NCI-H1048 (cell line): ENCODE measurements at regions not wholly inside any gene's neighbourhood (a gene's known extent, or its start where the extent isn't known, plus 50 kb on each side); places are given as distances from the start of the nearest gene placed in this dataset.
"Not testable (repeated sequence)": the region's sequence is repeated elsewhere in the genome, so short reads cannot be mapped to it uniquely, and the experiment has no call there.

Experiments used
- DNase-seq: peaks from one replicate; lab custom pipeline; 2025; lab: John Stamatoyannopoulos, UW

GRCh38 chr21:28069450-28069923 is 923.2 kb downstream of the LTN1 start:
- DNase-seq = peak; percentile 56

GRCh38 chr21:28068455-28069358 is 924.0 kb downstream of the LTN1 start:
- no peak for DNase-seq

- no peak for DNase-seq
Observed at GRCh38 chr21:28066596-28067387, 925.9 kb downstream of the LTN1 start.

GRCh38 chr21:28066076-28066475 is 926.6 kb downstream of the LTN1 start:
- DNase-seq = no peak

- DNase-seq = no peak
Observed at GRCh38 chr21:28063241-28064216, 929.1 kb downstream of the LTN1 start.

GRCh38 chr21:28052956-28053355 is 939.7 kb downstream of the LTN1 start:
- DNase-seq = not testable (repeated sequence)

- not testable (repeated sequence) for DNase-seq
Observed at GRCh38 chr21:28051649-28052048, 941.0 kb downstream of the LTN1 start.

GRCh38 chr21:28035692-28036091 is 957.0 kb downstream of the LTN1 start:
- not testable (repeated sequence) for DNase-seq

- DNase-seq = not testable (repeated sequence)
Observed at GRCh38 chr21:28034916-28035315, 957.8 kb downstream of the LTN1 start.

GRCh38 chr21:28034334-28034733 is 958.3 kb downstream of the LTN1 start:
- not testable (repeated sequence) for DNase-seq

- not testable (repeated sequence) for DNase-seq
Observed at GRCh38 chr21:28032652-28033051, 960.0 kb downstream of the LTN1 start.

GRCh38 chr21:28031066-28031465 is 961.6 kb downstream of the LTN1 start:
- DNase-seq = not testable (repeated sequence)

GRCh38 chr21:28025111-28025510 is 967.6 kb downstream of the LTN1 start:
- DNase-seq = no peak

- DNase-seq = no peak
Observed at GRCh38 chr21:28018741-28019669, 973.7 kb downstream of the LTN1 start.

- no peak for DNase-seq
Observed at GRCh38 chr21:28018213-28018612, 974.5 kb downstream of the LTN1 start.

GRCh38 chr21:28016571-28016970 is 976.1 kb downstream of the LTN1 start:
- no peak for DNase-seq

- not testable (repeated sequence) for DNase-seq
Observed at GRCh38 chr21:28013123-28013522, 979.6 kb downstream of the LTN1 start.

GRCh38 chr21:28011970-28012369 is 980.7 kb downstream of the LTN1 start:
- DNase-seq = not testable (repeated sequence)

- DNase-seq = not testable (repeated sequence)
Observed at GRCh38 chr21:28008245-28008644, 984.4 kb downstream of the LTN1 start.

GRCh38 chr21:28003627-28004026 is 989.0 kb downstream of the LTN1 start:
- not testable (repeated sequence) for DNase-seq
